Chondrocyte (in vitro differentiated cells): ENCODE measurements at regions not wholly inside any gene's neighbourhood (a gene's known extent, or its start where the extent isn't known, plus 50 kb on each side); places are given as distances from the start of the nearest gene placed in this dataset.
"Not testable (repeated sequence)": the region's sequence is repeated elsewhere in the genome, so short reads cannot be mapped to it uniquely, and the experiment has no call there.

ENCODE experiments used
- DNase-seq: peaks from one replicate; pipeline ENCODE4 v3.0.0; 2021; ENCODE audit warnings: mixed read lengths, low spot score
- H3K27ac Mint-ChIP-seq: one replicate; pipeline ENCODE4 v1.8.0; 2021; ENCODE audit warnings: mild to moderate bottlenecking, moderate library complexity, mixed read lengths; ENCODE audit not compliant: unreplicated experiment
- H3K27me3 Mint-ChIP-seq: 2 replicates; pipeline ENCODE4 v1.8.0; 2021; ENCODE audit warnings: low read depth, mixed read lengths
- H3K36me3 Mint-ChIP-seq: 2 replicates; pipeline ENCODE4 v1.8.0; 2021; ENCODE audit warnings: low read depth, mixed read lengths
- H3K4me1 Mint-ChIP-seq: 2 replicates; pipeline ENCODE4 v1.8.0; 2021; ENCODE audit warnings: low read depth, mild to moderate bottlenecking, mixed read lengths
- H3K4me3 Mint-ChIP-seq: one replicate; pipeline ENCODE4 v1.8.0; 2021; ENCODE audit warnings: mild to moderate bottlenecking, moderate library complexity, mixed read lengths; ENCODE audit not compliant: unreplicated experiment
- H3K9me3 Mint-ChIP-seq: 2 replicates; pipeline ENCODE4 v1.8.0; 2021; ENCODE audit warnings: low read depth, mixed read lengths
- CTCF ChIP-seq: fragments of 200-600 bp; sonication (generic); IDR thresholded peaks from 2 replicates; pipeline ENCODE4 v1.5.0; 2021; ENCODE audit warnings: antibody characterized with exemption, mild to moderate bottlenecking, moderate library complexity

- Mint-ChIP-seq H3K9me3 (no peaks in the 10 kb centered on the region), H3K27me3 (peaks cover 4% of the 10 kb centered on the region), H3K4me1 (no peaks in the 10 kb centered on the region), H3K4me3 (no peak overlapping the region), H3K27ac (no peak overlapping the region), H3K36me3 (no peaks in the 10 kb centered on the region)
- TF ChIP-seq CTCF, result no peak
- DNase-seq, result no peak
These were observed 294.4 kb upstream of the TBX18 start for GRCh38 chr6:85058806-85059205.

GRCh38 chr6:85050149-85050548 is 285.8 kb upstream of the TBX18 start:
- no peaks in the 10 kb centered on the region for H3K9me3 Mint-ChIP-seq
- H3K27ac Mint-ChIP-seq, result no peak overlapping the region
- no peak for TF ChIP-seq CTCF
- H3K36me3 Mint-ChIP-seq, result no peaks in the 10 kb centered on the region
- no peaks in the 10 kb centered on the region for H3K4me1 Mint-ChIP-seq
- H3K4me3 Mint-ChIP-seq, result no peak overlapping the region
- DNase-seq, result no peak
- H3K27me3 Mint-ChIP-seq, result no peaks in the 10 kb centered on the region

- H3K27me3 Mint-ChIP-seq, result no peaks in the 10 kb centered on the region
- H3K27ac Mint-ChIP-seq, result no peak overlapping the region
- no peaks in the 10 kb centered on the region for H3K4me1 Mint-ChIP-seq
- no peaks in the 10 kb centered on the region for H3K36me3 Mint-ChIP-seq
- no peak overlapping the region for H3K4me3 Mint-ChIP-seq
- no peak for DNase-seq
- no peak for TF ChIP-seq CTCF
- no peaks in the 10 kb centered on the region for H3K9me3 Mint-ChIP-seq
These were observed 284.9 kb upstream of the TBX18 start for GRCh38 chr6:85049282-85049681.

- no peaks in the 10 kb centered on the region for H3K9me3 Mint-ChIP-seq
- H3K27ac Mint-ChIP-seq, result no peak overlapping the region
- H3K36me3 Mint-ChIP-seq, result no peaks in the 10 kb centered on the region
- no peak for DNase-seq
- no peak for TF ChIP-seq CTCF
- no peak overlapping the region for H3K4me3 Mint-ChIP-seq
- no peaks in the 10 kb centered on the region for H3K4me1 Mint-ChIP-seq
- no peaks in the 10 kb centered on the region for H3K27me3 Mint-ChIP-seq
These were observed 283.4 kb upstream of the TBX18 start for GRCh38 chr6:85047818-85048217.

GRCh38 chr6:85045767-85046166 is 281.4 kb upstream of the TBX18 start:
- not testable (repeated sequence) for H3K4me1 Mint-ChIP-seq, H3K27me3 Mint-ChIP-seq, H3K9me3 Mint-ChIP-seq, H3K27ac Mint-ChIP-seq, DNase-seq, H3K4me3 Mint-ChIP-seq, H3K36me3 Mint-ChIP-seq

- no peaks in the 10 kb centered on the region for H3K9me3 Mint-ChIP-seq
- no peaks in the 10 kb centered on the region for H3K4me1 Mint-ChIP-seq
- DNase-seq, result no peak
These were observed 280.0 kb upstream of the TBX18 start for GRCh38 chr6:85044361-85044760.

More at GRCh38 chr6:85044361-85044760, 280.0 kb upstream of the TBX18 start:
- no peak overlapping the region for H3K27ac Mint-ChIP-seq
- peaks cover 3% of the 10 kb centered on the region for H3K27me3 Mint-ChIP-seq
- TF ChIP-seq CTCF, result no peak
- no peak overlapping the region for H3K4me3 Mint-ChIP-seq
- H3K36me3 Mint-ChIP-seq, result no peaks in the 10 kb centered on the region
